Spleen (tissue), 7 donors: ENCODE measurements at regions not wholly inside any gene's neighbourhood (a gene's known extent, or its start where the extent isn't known, plus 50 kb on each side); places are given as distances from the start of the nearest gene placed in this dataset.

Experiments used
- POLR2A ChIP-seq, 3 donors: fragments of 450-650 bp; IDR thresholded peaks; one replicate each; pipeline ENCODE4 v1.5.1; 2017; ENCODE audit warnings: antibody characterized with exemption in 3 of 3, mild to moderate bottlenecking in 1 of 3
- TF ChIP-seq, protein P1 (sequence below), 11 experiments: fragments of 200-600 bp in 7 of 11; fragments of 450-650 bp in 4 of 11; sonication (generic) in 4 of 11; IDR thresholded peaks in 8 of 11; conservative IDR thresholded peaks in 3 of 11; 1 replicate in 7 of 11; 2 replicates in 4 of 11; pipeline versions ENCODE4 v1.4.0 to v1.8.0; 2016 to 2021; ENCODE audit warnings: antibody characterized with exemption in 11 of 11, inconsistent platforms in 4 of 11, mild to moderate bottlenecking in 1 of 11
- donor health status: DM: no; HTN: no; CAD: no; lungs with moderate emphysema.
- donor health status: DM: no; HTN: no; CAD: no.
- donor health status: DM: no; HTN: no; CAD: no.

DNA sequence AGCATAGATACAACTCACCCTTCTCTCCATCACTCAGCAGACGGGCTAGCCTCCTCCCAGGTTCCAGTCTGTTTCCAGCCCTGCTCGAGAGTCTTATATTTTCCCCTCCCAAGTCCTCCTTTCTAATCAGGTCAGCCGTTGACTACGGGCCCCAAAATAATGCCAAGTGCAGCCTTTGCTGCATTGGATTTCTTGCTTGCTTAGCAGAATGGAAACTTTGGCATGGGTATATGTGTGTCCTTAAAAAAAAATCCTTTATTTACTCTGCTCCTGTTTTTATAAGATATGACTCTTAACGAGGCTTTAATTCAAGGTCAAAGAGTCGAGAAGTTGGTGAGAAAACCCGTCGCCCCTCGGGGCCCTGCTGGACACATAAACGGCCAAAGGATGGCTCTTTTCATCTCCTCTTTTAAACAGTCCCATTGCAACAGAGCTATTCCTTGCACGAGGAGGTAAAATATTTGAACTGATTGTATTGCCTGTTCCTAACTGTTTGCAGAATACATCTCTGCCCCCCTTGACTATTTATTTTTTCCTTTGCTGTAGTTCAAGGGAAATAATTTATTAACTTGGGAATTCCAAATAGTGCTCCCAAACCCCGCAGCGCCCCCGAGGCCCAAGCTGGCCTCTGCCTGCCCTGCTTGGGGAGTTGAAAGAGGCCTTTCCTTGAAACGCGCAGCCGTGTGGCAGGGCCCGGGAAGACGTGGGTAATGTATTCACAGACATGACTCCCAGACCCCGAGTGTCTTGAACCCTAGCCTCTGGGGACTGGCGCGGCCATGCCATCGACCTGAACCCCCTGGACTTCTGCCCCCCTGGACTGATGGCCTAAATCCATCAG lies 156.5 kb upstream of the MYL2 start:
- TF ChIP-seq, protein P1, sequence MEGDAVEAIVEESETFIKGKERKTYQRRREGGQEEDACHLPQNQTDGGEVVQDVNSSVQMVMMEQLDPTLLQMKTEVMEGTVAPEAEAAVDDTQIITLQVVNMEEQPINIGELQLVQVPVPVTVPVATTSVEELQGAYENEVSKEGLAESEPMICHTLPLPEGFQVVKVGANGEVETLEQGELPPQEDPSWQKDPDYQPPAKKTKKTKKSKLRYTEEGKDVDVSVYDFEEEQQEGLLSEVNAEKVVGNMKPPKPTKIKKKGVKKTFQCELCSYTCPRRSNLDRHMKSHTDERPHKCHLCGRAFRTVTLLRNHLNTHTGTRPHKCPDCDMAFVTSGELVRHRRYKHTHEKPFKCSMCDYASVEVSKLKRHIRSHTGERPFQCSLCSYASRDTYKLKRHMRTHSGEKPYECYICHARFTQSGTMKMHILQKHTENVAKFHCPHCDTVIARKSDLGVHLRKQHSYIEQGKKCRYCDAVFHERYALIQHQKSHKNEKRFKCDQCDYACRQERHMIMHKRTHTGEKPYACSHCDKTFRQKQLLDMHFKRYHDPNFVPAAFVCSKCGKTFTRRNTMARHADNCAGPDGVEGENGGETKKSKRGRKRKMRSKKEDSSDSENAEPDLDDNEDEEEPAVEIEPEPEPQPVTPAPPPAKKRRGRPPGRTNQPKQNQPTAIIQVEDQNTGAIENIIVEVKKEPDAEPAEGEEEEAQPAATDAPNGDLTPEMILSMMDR (IDR thresholded peaks at IDR 0.05 in 8 of 11, conservative IDR thresholded peaks at IDR 0.05 in 3 of 11) = no peak
- TF ChIP-seq POLR2A (IDR thresholded peaks at IDR 0.05) = no peak
